Kidney glomerular epithelial cell (primary cell): ENCODE measurements at regions not wholly inside any gene's neighbourhood (a gene's known extent, or its start where the extent isn't known, plus 50 kb on each side); places are given as distances from the start of the nearest gene placed in this dataset.

Experiments used
- DNase-seq: peaks from one replicate; lab custom pipeline; 2025; lab: John Stamatoyannopoulos, UW

- DNase-seq, result no peak
Observed at GRCh38 chr6:20024978-20025377, 187.3 kb downstream of the MBOAT1 start.

- no peak for DNase-seq
Observed at GRCh38 chr6:20025681-20026080, 186.6 kb downstream of the MBOAT1 start.

GRCh38 chr6:20028143-20028542 is 184.1 kb downstream of the MBOAT1 start:
- no peak for DNase-seq

- DNase-seq, result no peak
Observed at GRCh38 chr6:20028562-20028961, 183.7 kb downstream of the MBOAT1 start.

- DNase-seq, result no peak
Observed at GRCh38 chr6:20029979-20030378, 182.3 kb downstream of the MBOAT1 start.

GRCh38 chr6:20031342-20031741 is 180.9 kb downstream of the MBOAT1 start:
- no peak for DNase-seq

GRCh38 chr6:20033697-20034407 is 178.4 kb downstream of the MBOAT1 start:
- no peak for DNase-seq

- no peak for DNase-seq
Observed at GRCh38 chr6:20034408-20034769, 177.9 kb downstream of the MBOAT1 start.

- no peak for DNase-seq
Observed at GRCh38 chr6:20036141-20036677, 176.1 kb downstream of the MBOAT1 start.

GRCh38 chr6:20038410-20039204 is 173.7 kb downstream of the MBOAT1 start:
- peak; percentile 81 for DNase-seq

- DNase-seq, result no peak
Observed at GRCh38 chr6:20044883-20045282, 167.4 kb downstream of the MBOAT1 start.
